ENCODE measurements at regions not wholly inside any gene's neighbourhood (a gene's known extent, or its start where the extent isn't known, plus 50 kb on each side); places are given as distances from the start of the nearest gene placed in this dataset.
A peak's percentile ranks its signal among the peaks of the same experiment; 100 is the strongest.

GRCh38 chr12:76143343-76144244 lies 59.1 kb upstream of the NAP1L1 start:
- H3K4me3 ChIP-seq: no peak overlapping the region
- H3K4me1 ChIP-seq: no peaks in the 10 kb centered on the region
- no peaks in the 10 kb centered on the region for H3K27me3 ChIP-seq
- no peak for DNase-seq
- no peak overlapping the region for H3K27ac ChIP-seq
- intact Hi-C loops (cut with DNase I): no loop called here
- peak; percentile 43 for ATAC-seq
- H3K9me3 ChIP-seq: peaks cover 0 to 2% of the 10 kb centered on the region in 2 donors
- no peaks in the 10 kb centered on the region for H3K36me3 ChIP-seq
- TF ChIP-seq CTCF (IDR thresholded peaks at IDR 0.05): no peak

- H3K27me3 ChIP-seq: no peaks in the 10 kb centered on the region
- ATAC-seq (peak; percentile 76), DNase-seq (no peak)
- TF ChIP-seq CTCF (IDR thresholded peaks at IDR 0.05): no peak
- no peaks in the 10 kb centered on the region for H3K4me1 ChIP-seq
- intact Hi-C loops (cut with DNase I): no loop called here
- H3K27ac ChIP-seq: no peak overlapping the region
- no peaks in the 10 kb centered on the region for H3K36me3 ChIP-seq
- peaks cover 0 to 6% of the 10 kb centered on the region in 2 donors for H3K9me3 ChIP-seq
- H3K4me3 ChIP-seq: no peak overlapping the region
Observed at GRCh38 chr12:76142305-76142704, 57.8 kb upstream of the NAP1L1 start.

- intact Hi-C loops (cut with DNase I): no loop called here
- H3K36me3 ChIP-seq: no peaks in the 10 kb centered on the region
- peaks cover 0 to 6% of the 10 kb centered on the region in 2 donors for H3K9me3 ChIP-seq
- H3K4me1 ChIP-seq: no peaks in the 10 kb centered on the region
- H3K27me3 ChIP-seq: no peaks in the 10 kb centered on the region
- no peak overlapping the region for H3K27ac ChIP-seq
- H3K4me3 ChIP-seq: no peak overlapping the region
- ATAC-seq (no peak), DNase-seq (no peak)
- TF ChIP-seq CTCF (IDR thresholded peaks at IDR 0.05): no peak
Observed at GRCh38 chr12:76138656-76139055, 54.2 kb upstream of the NAP1L1 start.

GRCh38 chr12:76137606-76138005 lies 53.1 kb upstream of the NAP1L1 start:
- no peaks in the 10 kb centered on the region for H3K4me1 ChIP-seq
- TF ChIP-seq CTCF (IDR thresholded peaks at IDR 0.05): no peak
- H3K27me3 ChIP-seq: no peaks in the 10 kb centered on the region
- no peaks in the 10 kb centered on the region for H3K36me3 ChIP-seq
- DNase-seq (no peak), ATAC-seq (peak; percentile 29)
- intact Hi-C loops (cut with DNase I): no loop called here
- no peak overlapping the region for H3K4me3 ChIP-seq
- no peak overlapping the region for H3K27ac ChIP-seq
- H3K9me3 ChIP-seq: peaks cover 0 to 6% of the 10 kb centered on the region in 2 donors

- Histone ChIP-seq H3K27ac (no peak overlapping the region), H3K4me1 (no peaks in the 10 kb centered on the region), H3K36me3 (no peaks in the 10 kb centered on the region), H3K27me3 (no peaks in the 10 kb centered on the region), H3K4me3 (no peak overlapping the region), H3K9me3 (peaks cover 0 to 6% of the 10 kb centered on the region in 2 donors)
- no peak for DNase-seq
- no peak for TF ChIP-seq CTCF (IDR thresholded peaks at IDR 0.05)
- ATAC-seq: no peak
- intact Hi-C loops (cut with DNase I): no loop called here
Observed at GRCh38 chr12:76135456-76135855, 51.0 kb upstream of the NAP1L1 start.

Measured in left lung (tissue), 4 donors.